C4-2B (cell line): ENCODE measurements at regions not wholly inside any gene's neighbourhood (a gene's known extent, or its start where the extent isn't known, plus 50 kb on each side); places are given as distances from the start of the nearest gene placed in this dataset.

ENCODE experiments used
- CTCF ChIP-seq: fragments of 450-650 bp; conservative IDR thresholded peaks from 2 replicates; pipeline ENCODE4 v1.5.1; 2017; ENCODE audit warnings: mild to moderate bottlenecking
- ZFX ChIP-seq: fragments of 450-650 bp; IDR thresholded peaks from 2 replicates; pipeline ENCODE4 v1.6.1; 2017

GRCh38 chr1:29669158-29669871, 433.0 kb downstream of the PTPRU start:
- no peak for TF ChIP-seq CTCF
- TF ChIP-seq ZFX = no peak
